ENCODE measurements at regions not wholly inside any gene's neighbourhood (a gene's known extent, or its start where the extent isn't known, plus 50 kb on each side); places are given as distances from the start of the nearest gene placed in this dataset.

GRCh38 chr11:130814440-130815096 lies 101.7 kb downstream of the SNX19 start:
- Histone ChIP-seq H3K4me1 (ENCODE audit: insufficient read depth, low read length) (no peaks in the 10 kb centered on the region), H3K36me3 (ENCODE audit: insufficient read depth, low read length) (no peaks in the 10 kb centered on the region), H3K9me3 (ENCODE audit: control insufficient read depth, insufficient read depth, low read length) (no peaks in the 10 kb centered on the region), H3K9ac (ENCODE audit: low read depth, low read length) (no peak overlapping the region)

GRCh38 chr11:130815097-130815802 lies 101.0 kb downstream of the SNX19 start:
- no peaks in the 10 kb centered on the region for H3K4me1 ChIP-seq (ENCODE audit: insufficient read depth, low read length)
- H3K9me3 ChIP-seq (ENCODE audit: control insufficient read depth, insufficient read depth, low read length) = no peaks in the 10 kb centered on the region
- no peak overlapping the region for H3K9ac ChIP-seq (ENCODE audit: low read depth, low read length)
- H3K36me3 ChIP-seq (ENCODE audit: insufficient read depth, low read length) = no peaks in the 10 kb centered on the region

- Histone ChIP-seq H3K9ac (ENCODE audit: low read depth, low read length) (no peak overlapping the region), H3K4me1 (ENCODE audit: insufficient read depth, low read length) (no peaks in the 10 kb centered on the region), H3K9me3 (ENCODE audit: control insufficient read depth, insufficient read depth, low read length) (no peaks in the 10 kb centered on the region), H3K36me3 (ENCODE audit: insufficient read depth, low read length) (no peaks in the 10 kb centered on the region)
Measured at GRCh38 chr11:130815956-130816355, 100.3 kb downstream of the SNX19 start.

GRCh38 chr11:130816546-130817329 lies 99.5 kb downstream of the SNX19 start:
- no peaks in the 10 kb centered on the region for H3K9me3 ChIP-seq (ENCODE audit: control insufficient read depth, insufficient read depth, low read length)
- H3K36me3 ChIP-seq (ENCODE audit: insufficient read depth, low read length) = no peaks in the 10 kb centered on the region
- H3K9ac ChIP-seq (ENCODE audit: low read depth, low read length) = no peak overlapping the region

GRCh38 chr11:130817330-130817944 lies 98.8 kb downstream of the SNX19 start:
- no peaks in the 10 kb centered on the region for H3K4me1 ChIP-seq (ENCODE audit: insufficient read depth, low read length)
- H3K9ac ChIP-seq (ENCODE audit: low read depth, low read length) = no peak overlapping the region
- no peaks in the 10 kb centered on the region for H3K36me3 ChIP-seq (ENCODE audit: insufficient read depth, low read length)
- H3K9me3 ChIP-seq (ENCODE audit: control insufficient read depth, insufficient read depth, low read length) = no peaks in the 10 kb centered on the region

More at GRCh38 chr11:130816546-130817329, 99.5 kb downstream of the SNX19 start:
- no peaks in the 10 kb centered on the region for H3K4me1 ChIP-seq (ENCODE audit: insufficient read depth, low read length)

GRCh38 chr11:130819625-130820024 lies 96.7 kb downstream of the SNX19 start:
- Histone ChIP-seq H3K9ac (ENCODE audit: low read depth, low read length) (no peak overlapping the region), H3K4me1 (ENCODE audit: insufficient read depth, low read length) (no peaks in the 10 kb centered on the region), H3K9me3 (ENCODE audit: control insufficient read depth, insufficient read depth, low read length) (no peaks in the 10 kb centered on the region), H3K36me3 (ENCODE audit: insufficient read depth, low read length) (no peaks in the 10 kb centered on the region)

Data from ES-I3 (cell line).